DND-41 (cell line): ENCODE measurements at regions not wholly inside any gene's neighbourhood (a gene's known extent, or its start where the extent isn't known, plus 50 kb on each side); places are given as distances from the start of the nearest gene placed in this dataset.
"Not testable (repeated sequence)": the region's sequence is repeated elsewhere in the genome, so short reads cannot be mapped to it uniquely, and the experiment has no call there.

Experiments used
- CTCF ChIP-seq: IDR thresholded peaks from 2 replicates; pipeline ENCODE4 v1.5.1; 2012; ENCODE audit warnings: borderline replicate concordance, low read length, moderate library complexity, mild to moderate bottlenecking; ENCODE audit not compliant: poor library complexity, severe bottlenecking; ENCODE audit errors: extremely low read depth
- EZH2 ChIP-seq: IDR thresholded peaks from 3 replicates; pipeline ENCODE4 v1.6.1; 2012; ENCODE audit warnings: borderline replicate concordance, low read depth, mild to moderate bottlenecking, moderate library complexity, low read length, inconsistent platforms; ENCODE audit not compliant: severe bottlenecking

GRCh38 chr5:17066026-17066425 is 129.9 kb upstream of the MYO10 start:
- not testable (repeated sequence) for TF ChIP-seq EZH2, CTCF
